Mesodermal cell (in vitro differentiated cells): ENCODE measurements at regions not wholly inside any gene's neighbourhood (a gene's known extent, or its start where the extent isn't known, plus 50 kb on each side); places are given as distances from the start of the nearest gene placed in this dataset.
A peak's percentile ranks its signal among the peaks of the same experiment; 100 is the strongest.

Experiments used
- H3K27ac ChIP-seq: 2 replicates; pipeline ENCODE4 v1.7.0; 2013; ENCODE audit warnings: mild to moderate bottlenecking, low read depth, low read length, moderate library complexity; ENCODE audit not compliant: severe bottlenecking
- H3K36me3 ChIP-seq: 2 replicates; pipeline ENCODE4 v1.7.1; 2013; ENCODE audit warnings: mild to moderate bottlenecking, low read length, moderate library complexity; ENCODE audit not compliant: control insufficient read depth, insufficient read depth
- H3K4me1 ChIP-seq: one replicate; pipeline ENCODE4 v1.7.1; 2013; ENCODE audit warnings: mild to moderate bottlenecking, low read length; ENCODE audit not compliant: insufficient read depth, control insufficient read depth, poor library complexity, severe bottlenecking
- H3K4me3 ChIP-seq: 2 replicates; pipeline ENCODE4 v1.7.0; 2013; ENCODE audit warnings: low read length, control low read depth, mild to moderate bottlenecking; ENCODE audit not compliant: insufficient read depth, poor library complexity, severe bottlenecking; ENCODE audit errors: extremely low read depth
- H3K9me3 ChIP-seq: 2 replicates; pipeline ENCODE4 v1.7.1; 2013; ENCODE audit warnings: mild to moderate bottlenecking, low read length, moderate library complexity; ENCODE audit not compliant: control insufficient read depth
- WGBS, 2 experiments: methylation state at CpG; one replicate each; pipeline ENCODE4 v1.1.5; 2013; ENCODE audit warnings: missing lambda C conversion rate in 2 of 2; ENCODE audit not compliant: insufficient coverage in 2 of 2; 5-methylcytosine and 5-hydroxymethylcytosine counted together

GRCh38 chr16:48086422-48086821 lies 69.4 kb downstream of the ABCC12 start:
- 88 to 100% methylated on average over 2 of the region's 2 CpGs for WGBS, 2 experiments
- Histone ChIP-seq H3K4me3 (no peak overlapping the region), H3K36me3 (no peaks in the 10 kb centered on the region), H3K9me3 (no peaks in the 10 kb centered on the region), H3K27ac (no peak overlapping the region), H3K4me1 (peaks cover 4% of the 10 kb centered on the region)

GRCh38 chr16:48085729-48086128 lies 70.1 kb downstream of the ABCC12 start:
- Histone ChIP-seq H3K9me3 (no peaks in the 10 kb centered on the region), H3K4me1 (peaks cover 4% of the 10 kb centered on the region), H3K27ac (no peak overlapping the region), H3K36me3 (no peaks in the 10 kb centered on the region), H3K4me3 (no peak overlapping the region)
- WGBS, 2 experiments = no CpG with 5 or more reads among the region's 1 CpG

GRCh38 chr16:48084826-48085225 lies 71.0 kb downstream of the ABCC12 start:
- H3K4me1 ChIP-seq = peaks cover 4% of the 10 kb centered on the region
- 60 to 96% methylated on average over 4 of the region's 7 CpGs for WGBS, 2 experiments
- no peaks in the 10 kb centered on the region for H3K9me3 ChIP-seq
- H3K4me3 ChIP-seq = no peak overlapping the region
- H3K36me3 ChIP-seq = no peaks in the 10 kb centered on the region
- H3K27ac ChIP-seq = no peak overlapping the region

- H3K4me1 ChIP-seq = peaks cover 4% of the 10 kb centered on the region
- WGBS, 2 experiments = 82 to 88% methylated on average over 4 to 5 of the region's 6 CpGs
- no peaks in the 10 kb centered on the region for H3K9me3 ChIP-seq
- H3K27ac ChIP-seq = no peak overlapping the region
- no peaks in the 10 kb centered on the region for H3K36me3 ChIP-seq
- no peak overlapping the region for H3K4me3 ChIP-seq
Observed at GRCh38 chr16:48082516-48082915, 73.3 kb downstream of the ABCC12 start.

GRCh38 chr16:48081656-48082055 lies 74.1 kb downstream of the ABCC12 start:
- no peaks in the 10 kb centered on the region for H3K9me3 ChIP-seq
- peaks cover 4% of the 10 kb centered on the region for H3K4me1 ChIP-seq
- no peaks in the 10 kb centered on the region for H3K36me3 ChIP-seq
- no peak overlapping the region for H3K4me3 ChIP-seq
- 90 to 97% methylated on average over 2 to 3 of the region's 3 CpGs for WGBS, 2 experiments
- no peak overlapping the region for H3K27ac ChIP-seq

- no peaks in the 10 kb centered on the region for H3K4me1 ChIP-seq
- WGBS, 2 experiments = 80% methylated on average over 1 of the region's 2 CpGs; no CpG with 5 or more reads in 1 of the 2 experiments
- no peaks in the 10 kb centered on the region for H3K36me3 ChIP-seq
- H3K9me3 ChIP-seq = no peaks in the 10 kb centered on the region
- H3K4me3 ChIP-seq = no peak overlapping the region
- H3K27ac ChIP-seq = no peak overlapping the region
Observed at GRCh38 chr16:48076455-48077012, 79.3 kb downstream of the ABCC12 start.

- Histone ChIP-seq H3K36me3 (no peaks in the 10 kb centered on the region), H3K4me1 (no peaks in the 10 kb centered on the region), H3K4me3 (no peak overlapping the region), H3K27ac (no peak overlapping the region), H3K9me3 (no peaks in the 10 kb centered on the region)
- 80 to 94% methylated on average over 2 of the region's 3 CpGs for WGBS, 2 experiments
Observed at GRCh38 chr16:48075398-48075797, 80.4 kb downstream of the ABCC12 start.

GRCh38 chr16:48067388-48067787 lies 88.4 kb downstream of the ABCC12 start:
- H3K27ac ChIP-seq = peak overlapping the region; percentile 43
- no peaks in the 10 kb centered on the region for H3K4me1 ChIP-seq
- no peaks in the 10 kb centered on the region for H3K36me3 ChIP-seq
- no peak overlapping the region for H3K4me3 ChIP-seq
- 85 to 89% methylated on average over 2 of the region's 2 CpGs for WGBS, 2 experiments
- H3K9me3 ChIP-seq = no peaks in the 10 kb centered on the region

GRCh38 chr16:48064971-48065370 lies 90.8 kb downstream of the ABCC12 start:
- H3K4me1 ChIP-seq = no peaks in the 10 kb centered on the region
- H3K27ac ChIP-seq = no peak overlapping the region
- no peaks in the 10 kb centered on the region for H3K36me3 ChIP-seq
- no peak overlapping the region for H3K4me3 ChIP-seq
- 75 to 100% methylated on average over 1 of the region's 1 CpG for WGBS, 2 experiments
- no peaks in the 10 kb centered on the region for H3K9me3 ChIP-seq

GRCh38 chr16:48062681-48063080 lies 93.1 kb downstream of the ABCC12 start:
- Histone ChIP-seq H3K36me3 (no peaks in the 10 kb centered on the region), H3K4me1 (no peaks in the 10 kb centered on the region), H3K4me3 (no peak overlapping the region), H3K27ac (no peak overlapping the region), H3K9me3 (no peaks in the 10 kb centered on the region)

GRCh38 chr16:48059936-48060335 lies 95.9 kb downstream of the ABCC12 start:
- H3K36me3 ChIP-seq = no peaks in the 10 kb centered on the region
- H3K4me3 ChIP-seq = no peak overlapping the region
- H3K4me1 ChIP-seq = no peaks in the 10 kb centered on the region
- no peaks in the 10 kb centered on the region for H3K9me3 ChIP-seq
- H3K27ac ChIP-seq = no peak overlapping the region
- WGBS, 2 experiments = 92 to 99% methylated on average over 5 to 16 of the region's 17 CpGs
